SK-N-MC (cell line): ENCODE measurements at regions not wholly inside any gene's neighbourhood (a gene's known extent, or its start where the extent isn't known, plus 50 kb on each side); places are given as distances from the start of the nearest gene placed in this dataset.

Experiments
- EZH2 ChIP-seq: fragments of 200-600 bp; sonication (generic); IDR thresholded peaks from one replicate; pipeline ENCODE4 v1.6.1; 2017; ENCODE audit warnings: antibody characterized with exemption
- FOXP2 ChIP-seq: optimal IDR thresholded peaks from 2 replicates; pipeline ENCODE3; 2011; ENCODE audit warnings: mild to moderate bottlenecking, moderate library complexity; ENCODE audit not compliant: insufficient read depth; ENCODE audit errors: extremely low read length, control extremely low read depth
- POLR2AphosphoS5 ChIP-seq: IDR thresholded peaks from 2 replicates; pipeline ENCODE4 v1.6.1; 2012; ENCODE audit warnings: mild to moderate bottlenecking, low read depth, low read length, borderline replicate concordance

- TF ChIP-seq POLR2AphosphoS5 (no peak), EZH2 (no peak), FOXP2 (no peak)
Measured at GRCh38 chr9:596703-597102, 244.8 kb upstream of the DMRT1 start.
